ENCODE measurements at regions not wholly inside any gene's neighbourhood (a gene's known extent, or its start where the extent isn't known, plus 50 kb on each side); places are given as distances from the start of the nearest gene placed in this dataset.

GRCh38 chr2:16080071-16080470 lies 139.7 kb downstream of the MYCN start:
- no peak for DNase-seq (ENCODE audit: extremely low read depth, low read depth)
- no peak for TF ChIP-seq CTCF (IDR thresholded peaks at IDR 0.05; ENCODE audit: low read depth, low read length)

GRCh38 chr2:16079637-16080036 lies 139.3 kb downstream of the MYCN start:
- TF ChIP-seq CTCF (IDR thresholded peaks at IDR 0.05; ENCODE audit: low read depth, low read length), result no peak
- DNase-seq (ENCODE audit: extremely low read depth, low read depth), result no peak

GRCh38 chr2:16077601-16078000 lies 137.3 kb downstream of the MYCN start:
- TF ChIP-seq CTCF (IDR thresholded peaks at IDR 0.05; ENCODE audit: low read depth, low read length), result no peak
- no peak for DNase-seq (ENCODE audit: extremely low read depth, low read depth)

- DNase-seq (ENCODE audit: extremely low read depth, low read depth), result no peak
Observed at GRCh38 chr2:16076911-16077310, 136.6 kb downstream of the MYCN start.

GRCh38 chr2:16075045-16076012 lies 135.0 kb downstream of the MYCN start:
- TF ChIP-seq CTCF (IDR thresholded peaks at IDR 0.05; ENCODE audit: low read depth, low read length), result no peak
- DNase-seq (ENCODE audit: extremely low read depth, low read depth), result no peak

More at GRCh38 chr2:16076911-16077310, 136.6 kb downstream of the MYCN start:
- TF ChIP-seq CTCF (IDR thresholded peaks at IDR 0.05; ENCODE audit: low read depth, low read length), result no peak

GRCh38 chr2:16073921-16074425 lies 133.6 kb downstream of the MYCN start:
- TF ChIP-seq CTCF (IDR thresholded peaks at IDR 0.05; ENCODE audit: low read depth, low read length), result no peak
- DNase-seq (ENCODE audit: extremely low read depth, low read depth), result no peak

GRCh38 chr2:16073471-16073870 lies 133.1 kb downstream of the MYCN start:
- DNase-seq (ENCODE audit: extremely low read depth, low read depth), result no peak
- TF ChIP-seq CTCF (IDR thresholded peaks at IDR 0.05; ENCODE audit: low read depth, low read length), result no peak
